Skeletal muscle cell (primary cell): ENCODE measurements at regions not wholly inside any gene's neighbourhood (a gene's known extent, or its start where the extent isn't known, plus 50 kb on each side); places are given as distances from the start of the nearest gene placed in this dataset.

Experiments used
- DNase-seq: peaks from one replicate; pipeline ENCODE4 v3.0.0-alpha.2; 2010; ENCODE audit warnings: low read depth
- H3K4me3 ChIP-seq: 2 replicates; pipeline ENCODE4 v1.5.1; 2011; ENCODE audit warnings: low read depth, mild to moderate bottlenecking, control low read depth, low read length, moderate library complexity

DNA sequence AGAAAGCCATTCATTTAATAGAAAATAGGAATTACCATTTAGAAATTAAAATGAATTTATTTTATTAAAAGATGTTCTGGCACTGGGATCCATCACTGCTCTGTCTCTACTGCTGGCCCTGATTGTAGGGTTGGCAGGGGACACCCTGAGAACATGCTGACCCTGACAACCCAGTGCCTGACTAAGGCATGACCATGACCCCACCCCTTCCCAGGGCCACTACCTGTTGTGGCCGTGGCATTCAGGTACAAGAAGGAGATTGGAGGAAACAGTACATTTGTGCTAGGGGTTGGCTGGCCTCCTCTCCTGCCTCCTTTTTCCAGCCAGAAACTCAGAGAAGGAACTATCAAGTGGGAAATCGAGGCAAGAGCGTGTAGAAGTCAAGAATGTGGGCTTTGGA lies 197.0 kb upstream of the ZMIZ1 start:
- DNase-seq, result no peak
- H3K4me3 ChIP-seq, result no peak overlapping the region

DNA sequence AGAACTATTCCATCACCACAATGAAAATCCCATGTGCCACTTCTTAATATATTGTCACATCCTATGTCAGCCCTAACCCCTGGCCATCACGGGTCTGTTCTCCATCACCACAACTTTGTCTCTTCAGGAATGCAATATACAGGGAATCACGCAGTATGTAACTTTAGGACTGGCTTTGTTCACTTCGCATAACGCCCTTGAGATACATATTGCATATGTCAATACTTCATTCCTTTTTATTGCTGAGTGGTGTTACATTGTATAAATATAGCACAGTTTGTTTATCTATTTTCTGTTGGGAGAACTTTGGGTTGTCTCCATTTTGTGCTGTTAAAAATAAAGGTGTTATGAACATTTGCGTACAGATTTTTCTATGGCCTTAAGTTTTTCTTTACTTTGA lies 195.4 kb upstream of the ZMIZ1 start:
- H3K4me3 ChIP-seq, result no peak overlapping the region
- no peak for DNase-seq

DNA sequence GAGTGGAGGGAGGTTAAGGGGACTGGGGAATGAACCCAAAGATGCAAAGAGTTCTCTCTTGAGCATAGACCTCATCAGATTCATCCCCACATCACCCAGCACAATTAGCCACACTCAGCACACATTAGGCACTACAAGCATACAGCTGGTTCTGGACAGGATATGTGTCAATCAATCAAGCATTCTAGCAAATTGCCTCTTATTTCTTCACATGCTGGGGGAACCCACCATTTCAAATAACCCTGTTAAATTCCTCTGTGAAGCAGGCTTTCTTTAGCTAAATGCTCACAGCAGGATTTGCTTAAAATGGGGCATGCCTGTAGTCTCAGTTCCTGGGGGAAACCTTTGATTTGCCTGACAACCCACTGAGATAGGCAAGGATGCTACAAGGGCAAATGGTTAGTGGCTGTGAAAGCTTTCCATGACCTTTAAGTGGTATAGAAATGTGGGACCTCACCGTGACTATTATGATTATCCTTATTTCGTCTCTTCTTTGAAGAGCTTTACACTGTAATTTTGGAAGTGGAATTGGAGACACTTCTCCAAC lies 193.4 kb upstream of the ZMIZ1 start:
- no peak for DNase-seq
- no peak overlapping the region for H3K4me3 ChIP-seq

DNA sequence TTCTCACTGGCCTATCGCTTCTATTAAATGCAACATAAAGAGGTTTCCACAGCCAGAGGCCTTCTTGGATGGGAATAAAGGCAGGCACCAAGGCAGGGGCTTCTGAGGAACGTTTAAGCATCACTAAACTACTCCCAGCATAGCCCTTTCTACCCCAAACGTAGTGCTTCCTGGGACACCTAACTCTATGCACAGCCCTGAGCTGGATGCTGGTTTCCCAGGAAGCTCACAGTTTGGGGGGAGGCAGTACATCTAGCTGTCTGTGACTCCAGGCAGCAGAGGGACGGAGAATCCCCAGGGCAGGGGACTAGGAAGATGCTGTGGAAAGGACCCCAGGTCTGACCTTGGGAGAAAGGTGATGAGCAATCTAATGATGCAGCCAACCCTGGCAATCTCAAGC lies 192.8 kb upstream of the ZMIZ1 start:
- H3K4me3 ChIP-seq, result no peak overlapping the region
- no peak for DNase-seq

DNA sequence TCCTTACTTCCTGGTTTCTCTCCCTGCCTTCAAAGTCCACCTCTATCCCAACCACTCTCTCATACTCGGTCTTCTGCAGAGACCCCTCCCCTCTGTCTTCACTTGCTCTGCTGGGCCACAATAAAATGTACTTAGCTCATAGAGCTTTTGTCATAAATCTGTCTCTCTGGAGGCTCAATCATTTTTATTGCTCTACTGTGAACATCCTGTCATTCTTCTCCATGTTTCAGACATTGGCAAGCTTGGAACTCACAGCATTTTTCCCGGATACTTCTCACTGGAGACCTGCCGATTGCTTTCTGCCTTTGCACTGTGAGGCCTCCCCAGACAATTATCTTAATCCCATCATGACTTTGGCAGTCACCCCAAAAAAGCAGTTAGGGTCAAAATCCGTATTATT lies 192.3 kb upstream of the ZMIZ1 start:
- no peak overlapping the region for H3K4me3 ChIP-seq
- no peak for DNase-seq

DNA sequence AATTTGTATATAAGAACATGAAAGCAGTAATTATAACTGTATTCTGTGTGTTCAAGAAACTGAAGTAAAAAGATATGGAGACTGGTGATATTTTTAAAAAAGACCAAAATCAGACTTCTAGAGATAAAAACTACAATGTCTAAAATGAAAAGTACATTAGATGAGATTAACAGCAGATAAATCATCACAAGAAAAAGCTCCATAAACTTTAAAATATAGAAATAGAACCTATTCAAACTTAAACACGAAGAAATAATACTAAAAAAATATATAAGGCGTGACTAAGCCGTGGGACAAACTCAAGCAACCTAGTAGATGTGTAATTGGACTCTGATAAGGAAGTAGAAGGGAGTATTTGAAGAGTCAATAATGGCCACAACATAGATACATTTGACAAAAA lies 189.1 kb upstream of the ZMIZ1 start:
- no peak for DNase-seq
- H3K4me3 ChIP-seq, result no peak overlapping the region

DNA sequence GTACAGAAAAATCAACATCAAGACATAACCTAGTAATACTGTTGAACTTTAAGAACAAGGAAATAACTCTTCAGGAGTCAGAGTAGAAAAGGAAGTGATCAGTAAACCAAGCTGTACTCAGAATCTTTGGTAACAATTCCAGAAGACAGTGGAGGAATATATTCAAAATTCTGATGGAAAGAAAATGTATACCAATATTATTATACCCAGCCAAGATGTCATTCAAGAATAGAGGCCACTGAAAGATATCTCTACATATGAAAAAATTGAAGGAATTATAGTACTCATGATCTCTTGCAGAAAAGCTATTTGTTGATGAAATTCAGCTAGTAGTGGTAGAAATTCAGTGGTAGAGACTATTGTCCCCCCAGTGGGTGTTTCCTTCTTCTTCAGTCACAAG lies 182.6 kb upstream of the ZMIZ1 start:
- no peak for DNase-seq
- H3K4me3 ChIP-seq, result no peak overlapping the region

DNA sequence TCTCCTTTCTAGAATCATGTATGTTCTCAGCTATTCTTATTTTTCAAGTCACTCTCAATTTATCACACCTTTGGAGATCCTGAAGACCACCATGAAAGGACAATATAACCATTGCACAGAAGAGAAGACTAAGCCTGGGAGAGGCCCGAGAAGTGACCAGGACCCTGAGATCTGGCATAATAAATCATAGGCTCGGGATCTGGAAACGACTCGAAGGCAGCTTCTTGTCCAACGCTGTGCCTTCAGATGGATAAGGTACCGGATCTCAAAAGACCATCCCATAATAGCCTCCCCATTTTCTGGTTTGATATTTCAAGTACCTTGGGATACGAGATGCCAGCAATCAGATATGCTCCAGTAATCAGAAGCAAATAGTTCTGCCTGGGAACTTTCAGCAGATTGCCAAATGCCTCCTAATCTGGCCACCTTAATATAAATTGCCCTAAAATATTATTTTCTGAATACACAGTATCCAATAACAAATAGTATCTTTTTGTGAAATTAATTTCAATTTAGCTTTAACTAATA lies 179.2 kb upstream of the ZMIZ1 start:
- DNase-seq, result no peak

DNA sequence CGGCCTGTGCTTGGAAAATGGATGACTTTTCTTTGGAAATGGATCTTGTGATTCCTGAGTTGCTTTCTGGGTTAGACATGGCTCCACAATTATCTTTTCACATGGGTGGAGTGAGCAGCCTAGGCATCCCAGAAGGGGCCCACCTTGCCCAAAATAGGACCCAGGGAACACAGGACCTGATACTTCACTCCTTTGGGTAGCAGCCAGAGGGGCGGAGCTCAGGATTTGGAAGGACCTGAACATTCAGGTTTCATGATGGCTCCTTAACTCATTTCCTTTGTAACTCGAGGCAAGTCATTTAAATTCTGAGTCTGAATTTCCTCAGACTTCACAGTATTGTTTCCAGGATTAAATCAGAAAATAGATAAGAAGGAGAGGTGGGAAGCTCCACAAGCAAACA lies 178.3 kb upstream of the ZMIZ1 start:
- DNase-seq, result no peak
- no peak overlapping the region for H3K4me3 ChIP-seq

More for the DNA sequence above, 179.2 kb upstream of the ZMIZ1 start:
- no peak overlapping the region for H3K4me3 ChIP-seq

DNA sequence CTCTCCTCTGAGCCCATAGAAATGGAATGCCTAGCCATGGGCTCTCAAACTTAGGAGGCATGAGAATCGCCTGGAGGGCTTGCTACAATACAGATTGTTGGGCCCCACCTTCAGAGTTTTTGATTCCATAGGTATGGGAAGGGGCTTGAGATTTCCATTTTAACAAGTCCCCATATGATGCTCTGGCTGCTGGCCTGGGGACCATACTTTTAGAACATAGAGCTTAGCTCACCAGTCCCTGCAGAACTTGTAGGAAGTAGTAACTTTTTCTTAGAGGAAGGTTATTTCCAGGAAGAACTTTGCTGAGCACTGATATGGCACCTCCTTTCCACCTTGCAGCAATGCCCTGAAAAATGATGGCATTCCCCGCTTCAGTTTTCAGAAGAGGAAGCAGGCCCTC lies 177.0 kb upstream of the ZMIZ1 start:
- no peak for DNase-seq
- no peak overlapping the region for H3K4me3 ChIP-seq

DNA sequence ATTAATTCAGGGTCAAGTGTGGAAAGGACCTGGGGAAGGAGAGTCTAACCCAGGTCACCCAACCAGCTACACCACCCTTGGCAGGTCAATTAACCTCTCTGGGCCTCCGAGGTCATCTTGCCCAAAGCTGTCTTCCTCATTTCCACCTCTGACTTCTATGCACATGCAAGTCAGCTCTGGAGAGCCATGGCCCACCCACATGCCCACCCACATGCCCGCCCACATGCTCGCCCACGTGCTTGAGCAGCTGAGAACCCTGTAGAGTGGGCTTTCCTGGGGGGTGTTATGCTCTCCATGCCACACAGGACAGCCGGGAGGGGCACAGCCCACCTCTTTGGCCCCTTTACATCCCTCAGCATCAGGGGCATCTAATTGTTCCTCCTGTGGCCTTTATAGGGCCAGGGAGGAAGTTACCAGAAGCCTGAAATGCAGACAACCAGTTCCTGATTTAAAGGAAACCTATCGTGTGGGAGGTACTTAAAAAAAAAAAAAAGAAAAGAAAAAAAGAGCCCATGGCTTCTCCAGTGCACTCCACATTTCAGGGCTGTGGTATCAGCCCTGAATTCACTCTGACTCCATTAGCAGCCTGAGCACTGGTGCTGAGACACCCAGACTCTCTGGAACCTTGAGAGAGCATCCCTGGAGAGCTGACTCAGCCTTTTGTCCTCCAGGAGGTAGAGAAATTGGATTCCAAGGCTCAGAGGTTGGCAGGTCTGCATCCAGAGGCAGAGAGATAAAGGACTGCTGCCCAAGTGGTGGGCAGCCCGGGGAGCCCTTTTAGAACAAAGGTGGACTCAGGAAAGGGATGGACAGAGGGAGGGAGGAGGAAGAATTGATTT lies 176.2 kb upstream of the ZMIZ1 start:
- no peak overlapping the region for H3K4me3 ChIP-seq
- DNase-seq, result no peak

DNA sequence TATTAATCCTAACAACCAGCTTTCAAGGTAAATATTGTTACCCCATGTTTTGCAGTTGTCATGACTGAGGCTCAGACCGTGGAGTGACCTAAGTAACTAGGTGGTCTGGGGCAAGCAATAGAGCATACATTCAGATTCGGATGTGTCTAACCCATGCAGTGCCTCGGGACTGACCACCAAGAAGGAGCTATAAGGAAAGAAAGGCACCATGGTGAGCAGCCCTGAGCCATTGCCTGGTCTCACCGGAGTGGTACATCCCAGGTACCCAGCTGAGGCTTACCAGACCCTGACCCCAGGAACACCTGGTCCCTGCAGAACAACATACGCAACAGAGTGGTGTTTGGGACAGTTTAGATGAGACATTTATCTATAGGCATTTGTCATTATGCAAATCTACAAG lies 175.5 kb upstream of the ZMIZ1 start:
- H3K4me3 ChIP-seq, result no peak overlapping the region
- DNase-seq, result no peak

DNA sequence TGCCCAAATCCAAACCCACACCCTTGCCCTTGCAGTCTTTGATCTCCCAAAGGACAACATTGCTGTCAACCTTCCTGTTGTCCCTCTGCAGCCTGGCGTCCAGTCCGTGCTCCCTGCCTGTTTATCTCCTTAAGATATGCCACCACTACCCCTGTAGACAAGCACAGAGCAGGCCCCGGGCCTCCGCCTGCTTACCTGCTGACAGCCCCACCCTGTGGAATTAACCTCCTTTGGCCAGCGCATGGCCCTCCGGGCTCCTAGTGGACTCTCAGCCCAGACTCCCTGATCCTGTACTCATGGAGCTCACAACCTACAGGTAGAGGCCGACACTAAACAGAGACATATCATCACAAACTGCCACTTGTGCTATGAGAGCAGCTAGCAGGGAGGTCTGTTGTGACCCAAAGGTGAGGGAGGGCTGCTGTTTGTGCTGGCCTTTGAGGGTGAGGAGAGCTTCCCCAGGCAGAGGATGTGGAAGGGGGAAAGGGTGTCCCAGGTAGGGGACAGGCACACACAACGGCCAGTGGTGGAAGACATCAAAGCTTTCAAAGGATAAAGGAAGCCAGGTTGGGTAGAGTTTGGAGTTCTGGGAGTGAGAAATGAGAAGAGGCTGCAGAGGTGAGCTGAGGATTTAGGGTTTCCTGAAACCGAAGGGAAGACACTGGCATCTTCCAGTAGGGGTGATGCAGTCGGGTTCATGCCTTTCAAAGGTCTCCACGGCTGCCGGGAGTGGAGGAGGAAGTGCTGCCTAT lies 174.5 kb upstream of the ZMIZ1 start:
- H3K4me3 ChIP-seq, result no peak overlapping the region
- DNase-seq, result no peak

DNA sequence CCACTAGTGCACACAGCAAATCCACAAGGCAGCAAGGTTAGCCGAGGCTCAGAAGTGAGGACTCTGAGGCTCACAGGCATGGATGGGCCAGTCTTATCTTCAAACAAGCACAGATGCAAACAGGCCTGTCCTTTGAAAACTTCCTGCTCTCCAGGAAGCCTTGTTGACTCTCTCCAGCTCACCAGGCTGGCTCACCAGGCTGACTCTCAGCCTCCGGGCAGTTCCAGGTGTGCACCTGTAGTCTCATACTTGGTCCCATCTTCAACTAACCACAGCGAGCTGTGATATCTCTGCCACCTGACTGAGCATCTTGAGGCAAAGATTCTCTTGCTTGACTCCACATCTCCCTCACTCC lies 173.9 kb upstream of the ZMIZ1 start:
- H3K4me3 ChIP-seq, result no peak overlapping the region
- DNase-seq, result no peak

DNA sequence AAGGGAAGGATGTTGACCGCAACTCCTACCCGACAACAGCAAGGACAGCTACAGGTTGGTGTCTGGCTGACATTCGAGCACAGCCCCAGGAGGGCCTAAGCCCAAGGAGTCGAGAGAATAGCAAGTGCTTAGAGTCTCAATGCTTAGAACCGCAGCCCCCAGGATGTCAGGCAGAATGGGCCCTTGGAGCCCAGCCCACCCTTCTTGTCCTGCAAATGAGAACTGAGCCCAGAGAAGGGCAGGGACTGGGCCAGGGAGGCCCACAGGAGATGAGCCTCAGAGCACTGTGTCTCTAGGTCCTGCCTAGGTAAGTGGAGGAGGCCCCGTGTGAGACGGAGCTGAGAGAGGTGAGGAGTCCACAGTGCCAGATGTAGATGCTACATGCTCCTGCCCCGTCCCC lies 173.3 kb upstream of the ZMIZ1 start:
- H3K4me3 ChIP-seq, result no peak overlapping the region
- DNase-seq, result no peak

DNA sequence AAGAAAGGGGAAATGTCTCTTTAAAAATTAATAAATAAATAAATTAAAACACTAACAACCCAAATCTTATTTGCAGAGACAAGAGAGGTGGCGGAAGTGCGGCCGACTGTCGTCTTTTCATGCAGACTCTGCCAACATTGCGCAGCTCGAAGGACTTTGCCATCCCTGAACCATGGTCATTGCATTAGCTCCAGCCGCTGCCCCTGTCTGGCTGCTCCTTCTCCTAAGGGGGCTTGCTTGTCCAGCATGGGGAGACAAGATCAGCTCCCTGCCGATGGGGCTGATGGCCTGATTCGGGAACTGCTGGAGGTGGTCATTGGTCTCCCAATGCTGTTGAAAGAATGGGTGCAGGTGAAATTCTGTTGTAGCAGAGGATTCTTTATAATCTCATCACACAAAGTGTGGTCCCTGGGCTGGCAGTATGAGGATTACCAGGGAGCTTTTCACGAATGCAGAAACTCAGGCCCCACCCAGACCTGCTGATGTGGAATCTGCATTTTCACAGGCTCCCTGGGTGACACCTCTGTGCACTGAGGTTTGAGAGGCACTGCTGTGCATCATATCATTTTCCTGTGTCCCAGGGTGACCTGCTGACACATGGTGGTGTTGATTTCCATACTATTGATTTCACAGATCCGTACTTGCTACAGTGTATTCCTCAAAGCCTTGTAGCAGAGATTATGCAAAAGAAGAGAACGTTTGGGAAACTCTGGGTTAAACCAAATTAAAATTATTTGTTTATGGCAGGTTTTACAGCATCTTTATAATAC lies 172.4 kb upstream of the ZMIZ1 start:
- DNase-seq, result no peak
- H3K4me3 ChIP-seq, result no peak overlapping the region

DNA sequence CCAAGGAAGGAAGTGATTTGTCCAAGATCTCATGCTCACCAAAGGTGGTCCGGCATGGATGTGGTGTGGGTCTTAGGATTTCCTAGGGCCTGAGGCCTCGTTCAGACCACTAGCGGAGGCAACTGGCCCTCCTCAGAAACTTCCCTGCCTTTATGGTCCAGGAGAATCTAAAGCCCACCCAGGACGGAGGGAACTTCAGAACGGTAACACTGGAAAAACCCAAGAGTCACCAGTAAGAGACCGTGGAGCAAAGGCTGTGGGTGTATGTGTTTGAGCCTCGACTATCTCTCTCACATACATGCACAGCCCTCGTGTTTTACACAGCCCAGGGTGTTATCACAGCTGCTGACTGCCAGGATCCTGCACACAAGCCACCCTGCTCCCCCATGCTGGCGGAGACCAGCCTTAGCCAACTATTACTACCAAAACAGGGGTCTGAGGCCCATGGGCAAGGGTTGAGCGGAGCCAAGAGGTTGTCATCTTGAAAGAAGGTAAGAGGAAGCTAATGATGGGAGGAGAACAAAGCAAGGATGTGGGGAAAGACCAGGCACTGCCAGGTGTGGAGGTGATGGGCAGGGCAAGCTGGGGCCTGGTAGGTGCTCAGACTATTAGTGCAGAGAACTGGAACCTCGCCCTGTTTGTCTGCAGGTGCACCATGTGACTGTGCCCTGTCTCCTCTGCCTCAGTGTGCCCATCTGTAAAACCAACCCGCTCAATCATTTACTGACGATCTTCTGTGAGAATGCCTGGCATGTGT lies 170.2 kb upstream of the ZMIZ1 start:
- no peak for DNase-seq
- H3K4me3 ChIP-seq, result no peak overlapping the region

DNA sequence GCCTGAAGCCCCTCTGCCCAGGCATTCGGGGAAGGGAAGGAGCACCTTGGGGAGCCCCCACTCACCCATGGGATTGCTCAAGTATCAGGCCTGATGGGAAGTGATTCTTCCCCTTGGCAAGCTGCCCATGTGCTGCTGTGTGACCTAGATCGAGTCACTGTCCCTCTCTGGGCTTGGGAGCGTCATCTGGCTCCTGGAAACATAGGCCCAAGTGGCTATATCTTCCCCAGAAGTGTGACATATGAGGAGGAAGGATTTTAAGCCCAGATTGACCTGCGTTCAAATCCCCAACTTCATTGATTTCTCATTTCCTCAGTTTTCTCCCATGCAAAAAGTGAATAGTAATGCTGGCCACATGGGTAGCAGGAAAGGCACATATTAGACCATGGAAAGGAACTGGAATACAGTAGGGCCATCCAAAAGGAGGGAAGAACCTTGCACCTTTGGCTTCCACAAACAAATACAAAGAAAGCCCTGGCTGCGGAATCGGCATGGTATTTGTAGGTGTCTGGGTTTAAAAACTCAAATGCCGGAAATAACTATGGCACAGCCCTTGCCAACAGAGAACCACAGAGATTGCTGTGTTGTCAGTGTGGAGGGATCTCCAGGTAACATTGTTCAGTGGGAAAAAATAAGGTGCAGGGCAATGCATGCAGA lies 169.5 kb upstream of the ZMIZ1 start:
- H3K4me3 ChIP-seq, result no peak overlapping the region
- DNase-seq, result no peak
